ENCODE measurements at regions not wholly inside any gene's neighbourhood (a gene's known extent, or its start where the extent isn't known, plus 50 kb on each side); places are given as distances from the start of the nearest gene placed in this dataset.
A peak's percentile ranks its signal among the peaks of the same experiment; 100 is the strongest.
"Not testable (repeated sequence)": the region's sequence is repeated elsewhere in the genome, so short reads cannot be mapped to it uniquely, and the experiment has no call there.

DNA sequence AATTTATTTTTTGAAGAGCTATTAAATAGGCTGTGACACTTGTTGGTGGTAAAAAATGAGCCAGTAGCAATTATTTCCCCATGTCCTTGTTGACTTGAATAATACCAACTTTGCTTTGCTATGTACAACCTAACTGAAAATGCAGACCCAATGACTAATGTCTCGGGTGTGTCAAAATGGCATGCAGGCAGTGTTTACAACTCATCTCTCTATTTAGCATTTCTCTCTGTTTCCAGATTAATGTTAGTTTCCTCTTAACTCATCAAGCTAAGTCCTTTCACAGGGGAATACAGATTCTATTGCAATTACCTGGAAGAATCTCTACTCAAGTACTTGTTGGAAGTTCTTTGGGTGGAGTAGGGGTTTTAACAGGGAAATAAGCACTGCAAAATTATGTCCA lies 504.4 kb downstream of the BCKDHB start:
- peak; percentile 72 for DNase-seq

- peak; percentile 70 for DNase-seq
These were observed 502.4 kb downstream of the BCKDHB start for GRCh38 chr6:80608881-80609280.

- peak; percentile 95 for DNase-seq
These were observed 501.4 kb downstream of the BCKDHB start for GRCh38 chr6:80607811-80608391.

- peak; percentile 62 for DNase-seq
These were observed 498.9 kb downstream of the BCKDHB start for GRCh38 chr6:80605165-80605989.

DNA sequence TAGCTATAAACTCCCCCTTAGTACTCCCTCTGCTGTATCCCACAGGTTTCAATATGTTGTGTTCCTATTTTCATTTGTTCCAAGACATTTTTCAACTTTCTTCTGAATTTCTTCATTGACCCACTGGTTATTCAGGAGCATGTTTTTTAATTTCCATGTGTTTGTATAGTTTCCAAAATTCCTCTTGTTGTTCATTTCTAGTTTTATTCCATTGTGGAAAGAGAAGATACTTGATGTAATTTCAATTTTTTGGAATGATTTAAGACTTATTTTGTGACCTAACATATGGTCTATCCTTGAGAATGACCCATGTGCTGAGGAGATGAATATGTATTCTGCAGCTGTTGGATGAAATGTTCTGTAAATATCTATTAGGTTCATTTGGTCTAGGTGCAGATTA lies 497.2 kb downstream of the BCKDHB start:
- DNase-seq, result no peak

- peak; percentile 45 for DNase-seq
These were observed 488.0 kb downstream of the BCKDHB start for GRCh38 chr6:80594461-80594860.

GRCh38 chr6:80592436-80592835 lies 486.0 kb downstream of the BCKDHB start:
- DNase-seq, result no peak

GRCh38 chr6:80586242-80586641 lies 479.8 kb downstream of the BCKDHB start:
- DNase-seq, result no peak

DNA sequence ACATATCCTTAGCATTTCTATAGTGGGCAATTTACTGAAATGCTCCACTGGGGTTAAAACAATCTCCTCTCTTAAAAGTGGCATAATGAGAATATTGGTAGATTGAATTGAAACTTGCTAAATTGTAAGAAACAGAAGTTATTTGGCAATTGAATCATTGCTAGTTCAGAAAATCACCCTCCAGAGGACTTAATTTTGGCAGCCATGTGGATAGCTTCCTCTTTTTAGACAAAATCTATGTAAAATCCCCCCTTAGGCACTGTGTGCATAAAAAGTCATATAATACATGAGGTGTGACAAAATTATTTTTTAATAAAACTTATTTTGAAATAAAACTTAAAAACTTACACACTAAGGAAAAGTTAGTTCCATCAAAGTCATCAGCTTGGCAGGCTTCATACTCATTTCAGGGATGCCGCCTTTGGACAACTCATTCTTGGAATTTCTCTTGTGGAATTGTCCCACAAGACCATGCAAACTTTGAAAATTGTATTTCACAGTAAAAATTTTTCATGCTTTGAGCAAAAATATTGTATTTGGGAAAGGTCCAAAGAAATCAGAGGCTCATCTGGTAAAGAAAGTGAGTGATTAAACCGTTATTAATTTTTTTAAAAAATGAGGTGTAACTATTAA lies 473.0 kb downstream of the BCKDHB start:
- no peak for DNase-seq

- DNase-seq, result not testable (repeated sequence)
These were observed 466.8 kb downstream of the BCKDHB start for GRCh38 chr6:80573320-80573719.

DNA sequence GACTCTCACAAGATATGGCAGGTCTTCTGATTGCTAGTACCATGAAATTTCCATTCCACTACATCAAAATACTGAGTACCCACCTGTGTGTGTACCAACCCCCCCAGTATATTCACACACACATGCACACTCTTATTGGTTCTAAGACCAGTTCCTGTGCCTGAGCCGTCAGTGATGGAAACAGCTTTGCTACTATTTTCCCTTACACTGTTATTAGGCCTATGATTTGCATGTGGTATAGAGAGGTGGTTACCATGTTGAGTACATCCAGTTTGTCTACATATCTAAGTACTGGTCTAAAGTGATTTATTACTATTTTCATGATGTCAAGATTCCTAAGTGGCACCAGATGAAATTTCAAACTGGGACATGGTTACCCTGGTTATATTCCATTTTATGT lies 459.9 kb downstream of the BCKDHB start:
- DNase-seq, result no peak

DNA sequence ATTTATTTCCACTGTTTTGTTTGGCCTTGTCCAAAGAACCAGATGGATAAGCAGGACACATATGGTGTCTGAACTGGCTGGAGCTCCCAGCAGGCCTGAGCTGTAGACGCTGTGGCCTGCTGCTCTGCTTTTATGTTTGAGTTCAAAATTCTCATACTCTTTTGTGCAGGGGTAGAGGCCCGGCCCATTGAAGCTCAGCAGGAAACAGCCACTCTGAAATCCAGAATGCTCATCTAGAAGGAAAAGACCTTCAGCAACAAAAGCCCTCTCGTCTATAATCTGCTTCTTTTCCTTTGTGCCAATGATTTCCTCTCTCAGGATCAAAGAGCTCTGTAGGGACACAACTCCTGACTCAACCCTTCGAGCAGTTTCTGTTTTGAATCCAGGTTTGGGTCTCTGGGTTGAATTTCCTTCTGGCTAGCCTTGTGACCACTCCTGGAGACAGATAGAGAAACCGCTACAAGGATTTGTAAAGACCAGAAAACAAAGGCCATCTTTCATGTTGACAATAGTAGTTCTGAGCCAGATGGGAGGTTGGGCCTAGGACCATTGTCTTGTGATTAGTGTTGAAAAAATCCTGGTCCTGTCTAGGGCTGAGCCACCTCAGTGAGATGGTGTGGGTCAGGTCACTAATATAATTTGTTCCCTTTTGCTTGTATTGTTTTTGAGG lies 446.7 kb downstream of the BCKDHB start:
- no peak for DNase-seq

GRCh38 chr6:80550748-80551147 lies 444.3 kb downstream of the BCKDHB start:
- DNase-seq, result no peak

DNA sequence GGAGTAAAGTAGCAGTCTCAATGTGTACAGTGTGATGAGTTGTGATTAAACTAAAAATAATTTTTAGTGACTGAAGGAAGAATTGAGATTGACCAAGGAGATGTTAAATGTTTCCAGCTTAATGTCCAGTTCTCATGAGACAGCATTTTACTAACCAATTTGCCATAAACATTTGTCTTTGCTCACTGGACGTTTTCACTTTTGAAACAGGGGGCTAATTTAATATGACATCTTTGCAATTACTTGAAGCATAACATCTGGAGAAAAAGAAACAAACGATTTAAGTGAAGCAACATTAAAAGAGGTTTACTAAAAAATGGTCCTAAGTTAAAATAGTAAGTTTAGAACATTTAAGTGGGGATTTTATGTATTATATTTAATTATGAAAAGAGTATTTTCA lies 443.8 kb downstream of the BCKDHB start:
- DNase-seq, result no peak

DNA sequence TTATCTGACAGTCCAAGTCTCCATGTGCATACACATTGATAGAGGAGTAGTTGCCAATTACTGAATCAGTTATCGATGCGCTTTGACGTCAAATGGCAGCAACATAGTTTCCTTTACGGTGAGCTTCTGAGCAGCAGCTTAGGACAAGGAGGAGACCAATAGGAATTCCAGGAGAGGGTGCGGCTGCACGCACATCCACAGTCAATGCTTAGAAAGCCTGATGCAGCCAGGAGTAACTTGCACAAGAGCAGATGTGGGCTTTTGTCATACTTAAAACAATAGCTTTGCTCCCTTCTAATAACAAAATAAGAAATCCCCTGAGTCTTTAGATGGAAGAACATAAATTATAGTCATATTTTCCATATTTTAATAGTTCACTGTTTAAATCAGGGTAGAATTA lies 442.1 kb downstream of the BCKDHB start:
- DNase-seq, result peak; percentile 90

DNA sequence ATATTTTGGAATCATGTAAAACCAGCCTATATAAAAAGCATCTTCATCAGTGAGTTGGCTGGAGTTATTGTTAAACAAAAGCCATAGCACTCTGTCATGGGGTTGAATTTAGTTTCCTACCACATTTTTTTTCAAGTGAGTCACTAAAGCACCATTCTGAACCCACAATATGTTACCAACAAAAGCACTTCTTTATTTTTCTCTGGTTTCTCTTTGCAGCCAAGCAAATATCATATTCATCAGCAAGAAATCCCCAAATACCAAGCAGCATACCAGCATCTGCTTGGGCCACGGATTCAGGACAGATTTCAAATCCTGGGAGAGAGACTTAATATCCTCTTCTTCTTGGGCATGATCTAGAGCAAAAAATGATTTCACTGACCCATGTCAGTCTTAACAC lies 441.4 kb downstream of the BCKDHB start:
- DNase-seq, result peak; percentile 92

DNA sequence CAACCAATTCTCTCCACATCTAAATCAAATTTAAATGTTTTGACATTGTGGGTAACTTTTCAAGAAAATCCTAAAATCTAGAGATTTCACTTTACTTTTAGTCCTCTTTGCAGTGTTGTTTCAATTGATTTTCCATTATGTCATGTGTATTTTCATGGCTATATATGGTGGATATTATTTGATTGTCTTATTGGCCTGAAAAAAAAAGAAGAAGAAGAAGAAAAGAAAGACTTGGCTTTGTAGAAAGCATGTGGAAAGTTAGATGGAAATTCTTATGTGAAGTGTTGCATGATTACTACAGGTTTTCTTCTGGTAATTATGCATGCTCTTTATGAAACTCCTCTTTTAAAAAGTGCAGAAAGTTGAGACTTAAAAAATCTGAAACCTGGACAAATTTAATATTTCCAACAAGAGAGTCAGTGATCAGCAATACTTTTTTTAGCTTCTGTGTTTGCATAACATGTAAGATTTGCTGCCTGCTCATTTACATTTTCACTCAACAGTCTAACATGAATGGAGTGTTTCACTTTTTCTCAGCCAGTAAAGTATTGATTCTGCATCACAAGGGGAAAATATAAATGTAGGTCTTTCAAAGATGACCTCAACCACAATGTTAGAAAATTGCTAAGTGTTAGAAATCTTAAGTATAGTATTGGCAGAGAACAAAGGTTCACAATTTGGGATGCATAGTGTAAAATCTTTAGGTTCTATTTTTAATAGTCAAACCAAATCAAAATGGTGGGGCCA lies 438.7 kb downstream of the BCKDHB start:
- DNase-seq, result no peak

GRCh38 chr6:80544555-80544954 lies 438.1 kb downstream of the BCKDHB start:
- DNase-seq, result peak; percentile 31

DNA sequence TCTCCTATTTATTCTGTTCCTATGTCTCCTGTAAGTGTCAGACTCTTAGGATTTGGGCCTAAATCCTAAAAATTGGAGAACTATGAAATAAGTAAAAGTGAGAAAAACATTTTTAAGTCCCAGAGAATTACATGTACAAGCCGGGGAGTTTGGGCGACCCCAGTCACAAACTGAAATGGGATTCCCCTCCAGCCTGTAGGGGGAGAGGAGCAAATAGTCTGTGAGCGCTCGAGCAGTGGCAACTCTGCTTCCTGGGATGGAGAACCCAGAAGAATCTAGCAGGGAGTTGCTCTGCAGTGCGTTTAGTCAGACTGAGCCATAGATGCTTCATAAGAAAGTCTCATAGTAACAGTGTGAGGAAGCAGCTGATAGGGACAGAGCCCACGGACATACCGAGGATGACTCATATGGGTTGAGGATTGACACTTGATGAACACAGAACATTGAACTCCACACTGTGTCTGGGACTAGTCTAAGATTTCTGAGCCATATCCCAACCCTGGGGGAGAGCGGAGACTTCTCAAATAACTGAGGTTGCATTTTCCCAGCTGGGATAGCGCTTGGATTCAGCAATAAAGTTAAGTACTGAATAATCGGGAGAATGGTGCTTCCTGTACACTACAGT lies 437.2 kb downstream of the BCKDHB start:
- DNase-seq, result peak; percentile 84

DNA sequence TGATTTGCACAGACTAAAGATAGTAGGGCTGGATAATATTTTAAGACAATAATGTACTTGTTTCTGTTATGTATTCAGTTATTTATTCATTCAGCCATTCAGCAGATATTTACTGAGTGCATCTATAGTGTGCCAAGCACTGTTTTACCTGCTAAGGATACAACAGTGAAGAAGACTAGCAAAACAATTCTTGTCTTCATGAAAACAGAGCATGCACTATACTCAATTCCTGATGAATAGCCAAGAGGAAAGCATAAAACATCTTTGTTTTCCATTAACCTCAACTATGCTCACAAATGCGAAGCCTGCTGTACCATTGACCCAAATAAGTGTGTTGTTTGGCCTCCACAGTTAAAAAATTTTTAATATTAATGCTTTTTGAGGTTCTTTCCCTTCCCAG lies 436.7 kb downstream of the BCKDHB start:
- DNase-seq, result no peak

DNA sequence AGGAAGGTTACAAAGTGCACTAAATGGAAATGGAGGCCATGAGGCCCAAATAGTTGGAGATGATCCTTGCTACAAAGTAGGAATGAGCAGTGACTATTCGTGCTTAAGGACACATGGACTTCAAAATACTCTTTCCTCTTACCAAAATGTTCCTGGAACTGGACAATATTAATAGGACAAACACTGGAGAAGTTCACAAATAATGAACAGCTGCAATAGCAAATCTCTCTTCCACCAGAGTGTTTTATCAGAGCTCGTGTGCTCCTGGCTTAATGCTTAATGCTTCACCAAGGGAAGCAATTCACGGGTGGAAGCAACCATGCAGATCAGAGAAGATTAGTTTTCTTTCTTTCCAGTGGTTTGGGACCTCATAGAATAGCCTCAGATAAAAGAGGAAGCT lies 435.4 kb downstream of the BCKDHB start:
- DNase-seq, result no peak

GRCh38 chr6:80541181-80541580 lies 434.7 kb downstream of the BCKDHB start:
- peak; percentile 95 for DNase-seq
